Astrocyte (in vitro differentiated cells and primary cell): ENCODE measurements at regions not wholly inside any gene's neighbourhood (a gene's known extent, or its start where the extent isn't known, plus 50 kb on each side); places are given as distances from the start of the nearest gene placed in this dataset.

Experiments
- DNase-seq: peaks from one replicate; pipeline ENCODE4 v3.0.0-alpha.2; 2010; ENCODE audit warnings: low read depth
- FAIRE-seq: peaks from 2 replicates; lab custom pipeline; 2011; peaks lifted over from hg19 to GRCh38; lab: Jason Lieb, UNC
- H2AFZ ChIP-seq: 2 replicates; pipeline ENCODE4 v1.6.0; 2012; ENCODE audit warnings: low read depth, low read length, inconsistent platforms
- H3K27ac ChIP-seq: 2 replicates; pipeline ENCODE4 v1.5.1; 2011; ENCODE audit warnings: low read depth, low read length, inconsistent platforms
- H3K27me3 ChIP-seq: 2 replicates; pipeline ENCODE4 v1.6.0; 2011; ENCODE audit warnings: low read length, inconsistent platforms; ENCODE audit not compliant: insufficient read depth
- H3K36me3 ChIP-seq: 2 replicates; pipeline ENCODE4 v1.5.1; 2011; ENCODE audit warnings: low read length, inconsistent platforms; ENCODE audit not compliant: insufficient read depth
- H3K4me1 ChIP-seq: 2 replicates; pipeline ENCODE4 v1.5.1; 2011; ENCODE audit warnings: low read length, inconsistent platforms; ENCODE audit not compliant: insufficient read depth
- H3K4me2 ChIP-seq: 2 replicates; pipeline ENCODE4 v1.6.0; 2012; ENCODE audit warnings: low read length, inconsistent platforms
- H3K4me3 ChIP-seq: 2 replicates; pipeline ENCODE4 v1.5.1; 2011; ENCODE audit warnings: low read depth, mild to moderate bottlenecking, low read length, inconsistent platforms; ENCODE audit not compliant: insufficient read depth
- H3K79me2 ChIP-seq: 2 replicates; pipeline ENCODE4 v1.6.0; 2012; ENCODE audit warnings: mild to moderate bottlenecking, low read length, inconsistent platforms; ENCODE audit not compliant: insufficient read depth
- H3K9ac ChIP-seq: 2 replicates; pipeline ENCODE4 v1.6.0; 2012; ENCODE audit warnings: mild to moderate bottlenecking, low read length, inconsistent platforms
- H3K9me3 ChIP-seq: 2 replicates; pipeline ENCODE4 v1.5.1; 2012; ENCODE audit warnings: low read depth, mild to moderate bottlenecking, low read length, inconsistent platforms; ENCODE audit not compliant: insufficient read depth
- H4K20me1 ChIP-seq: 2 replicates; pipeline ENCODE4 v1.6.0; 2012; ENCODE audit warnings: low read length, inconsistent platforms; ENCODE audit not compliant: insufficient read depth
- H3K27ac Mint-ChIP-seq: one replicate; pipeline ENCODE4 v1.8.0; 2021; ENCODE audit warnings: mild to moderate bottlenecking, mixed read lengths; ENCODE audit not compliant: unreplicated experiment
- H3K27me3 Mint-ChIP-seq: one replicate; pipeline ENCODE4 v1.8.0; 2021; ENCODE audit warnings: low read depth, mixed read lengths; ENCODE audit not compliant: unreplicated experiment
- H3K36me3 Mint-ChIP-seq: one replicate; pipeline ENCODE4 v1.8.0; 2021; ENCODE audit warnings: low read depth, mixed read lengths; ENCODE audit not compliant: unreplicated experiment
- H3K4me1 Mint-ChIP-seq: one replicate; pipeline ENCODE4 v1.8.0; 2021; ENCODE audit warnings: low read depth, mixed read lengths; ENCODE audit not compliant: unreplicated experiment
- H3K4me3 Mint-ChIP-seq: one replicate; pipeline ENCODE4 v1.8.0; 2021; ENCODE audit warnings: mild to moderate bottlenecking, moderate library complexity, mixed read lengths; ENCODE audit not compliant: unreplicated experiment
- H3K9me3 Mint-ChIP-seq: one replicate; pipeline ENCODE4 v1.8.0; 2021; ENCODE audit warnings: mild to moderate bottlenecking, mixed read lengths; ENCODE audit not compliant: unreplicated experiment
- EZH2 ChIP-seq: IDR thresholded peaks from 2 replicates; pipeline ENCODE4 v1.6.1; 2012; ENCODE audit warnings: mild to moderate bottlenecking, low read length, inconsistent platforms; ENCODE audit not compliant: insufficient read depth
- TF ChIP-seq, protein P1 (sequence below): IDR thresholded peaks from 2 replicates; pipeline ENCODE4 v1.5.1; 2011; ENCODE audit warnings: low read depth, mild to moderate bottlenecking, inconsistent platforms, low read length, moderate library complexity; ENCODE audit not compliant: insufficient read depth

GRCh38 chr16:61596655-61597054 lies 439.6 kb downstream of the CDH8 start:
- Histone ChIP-seq H3K27ac (no peak overlapping the region), H3K27me3 (no peaks in the 10 kb centered on the region), H4K20me1 (no peaks in the 10 kb centered on the region), H2AFZ (no peak overlapping the region), H3K4me3 (no peak overlapping the region), H3K4me2 (no peak overlapping the region), H3K9me3 (no peaks in the 10 kb centered on the region), H3K79me2 (no peaks in the 10 kb centered on the region), H3K36me3 (no peaks in the 10 kb centered on the region), H3K9ac (no peak overlapping the region), H3K4me1 (no peaks in the 10 kb centered on the region)
- Mint-ChIP-seq H3K9me3 (peaks cover 2% of the 10 kb centered on the region), H3K27me3 (no peaks in the 10 kb centered on the region), H3K4me1 (no peaks in the 10 kb centered on the region), H3K4me3 (no peak overlapping the region), H3K27ac (no peak overlapping the region), H3K36me3 (no peaks in the 10 kb centered on the region)
- DNase-seq = no peak
- FAIRE-seq = no peak
- TF ChIP-seq, protein P1, sequence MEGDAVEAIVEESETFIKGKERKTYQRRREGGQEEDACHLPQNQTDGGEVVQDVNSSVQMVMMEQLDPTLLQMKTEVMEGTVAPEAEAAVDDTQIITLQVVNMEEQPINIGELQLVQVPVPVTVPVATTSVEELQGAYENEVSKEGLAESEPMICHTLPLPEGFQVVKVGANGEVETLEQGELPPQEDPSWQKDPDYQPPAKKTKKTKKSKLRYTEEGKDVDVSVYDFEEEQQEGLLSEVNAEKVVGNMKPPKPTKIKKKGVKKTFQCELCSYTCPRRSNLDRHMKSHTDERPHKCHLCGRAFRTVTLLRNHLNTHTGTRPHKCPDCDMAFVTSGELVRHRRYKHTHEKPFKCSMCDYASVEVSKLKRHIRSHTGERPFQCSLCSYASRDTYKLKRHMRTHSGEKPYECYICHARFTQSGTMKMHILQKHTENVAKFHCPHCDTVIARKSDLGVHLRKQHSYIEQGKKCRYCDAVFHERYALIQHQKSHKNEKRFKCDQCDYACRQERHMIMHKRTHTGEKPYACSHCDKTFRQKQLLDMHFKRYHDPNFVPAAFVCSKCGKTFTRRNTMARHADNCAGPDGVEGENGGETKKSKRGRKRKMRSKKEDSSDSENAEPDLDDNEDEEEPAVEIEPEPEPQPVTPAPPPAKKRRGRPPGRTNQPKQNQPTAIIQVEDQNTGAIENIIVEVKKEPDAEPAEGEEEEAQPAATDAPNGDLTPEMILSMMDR = no peak
- no peak for TF ChIP-seq EZH2

GRCh38 chr16:61595605-61596004 lies 440.6 kb downstream of the CDH8 start:
- H3K27ac ChIP-seq = no peak overlapping the region
- no peaks in the 10 kb centered on the region for H3K4me1 ChIP-seq
- H3K4me1 Mint-ChIP-seq = no peaks in the 10 kb centered on the region
- H2AFZ ChIP-seq = no peak overlapping the region
- H3K36me3 ChIP-seq = no peaks in the 10 kb centered on the region
- H3K9ac ChIP-seq = no peak overlapping the region
- H3K4me3 ChIP-seq = no peak overlapping the region
- DNase-seq = no peak
- TF ChIP-seq, protein P1 = no peak
- no peak for TF ChIP-seq EZH2
- H3K36me3 Mint-ChIP-seq = no peaks in the 10 kb centered on the region
- no peak for FAIRE-seq
- H3K27ac Mint-ChIP-seq = no peak overlapping the region
- no peak overlapping the region for H3K4me2 ChIP-seq
- no peaks in the 10 kb centered on the region for H3K9me3 ChIP-seq
- no peaks in the 10 kb centered on the region for H4K20me1 ChIP-seq
- H3K9me3 Mint-ChIP-seq = peaks cover 2% of the 10 kb centered on the region
- H3K79me2 ChIP-seq = no peaks in the 10 kb centered on the region
- no peaks in the 10 kb centered on the region for H3K27me3 Mint-ChIP-seq
- H3K27me3 ChIP-seq = no peaks in the 10 kb centered on the region
- H3K4me3 Mint-ChIP-seq = no peak overlapping the region

DNA sequence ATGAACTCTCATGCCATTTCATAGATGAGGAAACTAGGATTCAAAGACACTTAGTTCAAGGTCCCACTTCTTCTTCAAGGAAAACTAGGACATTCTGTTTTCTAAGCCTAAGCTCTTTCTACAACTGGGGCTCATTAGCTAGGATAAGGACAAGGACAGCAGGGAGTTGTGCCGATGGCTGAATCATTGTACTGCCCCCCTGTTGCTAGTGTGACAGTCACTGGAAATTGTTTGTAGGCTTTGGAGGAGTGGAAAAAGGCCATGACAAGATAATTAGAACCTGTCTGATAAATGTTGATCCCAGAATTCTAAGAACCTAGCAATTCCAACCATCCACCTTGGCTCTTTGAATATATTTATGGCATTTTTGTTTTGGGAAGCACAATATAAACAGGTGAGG lies 445.7 kb downstream of the CDH8 start:
- Mint-ChIP-seq H3K36me3 (no peaks in the 10 kb centered on the region), H3K27ac (no peak overlapping the region), H3K4me3 (no peak overlapping the region), H3K4me1 (no peaks in the 10 kb centered on the region), H3K9me3 (peaks cover 2% of the 10 kb centered on the region), H3K27me3 (no peaks in the 10 kb centered on the region)
- DNase-seq = no peak
- H4K20me1 ChIP-seq = no peaks in the 10 kb centered on the region
- FAIRE-seq = no peak
- H3K27me3 ChIP-seq = no peaks in the 10 kb centered on the region
- H2AFZ ChIP-seq = no peak overlapping the region
- no peak overlapping the region for H3K4me3 ChIP-seq
- TF ChIP-seq, protein P1 = no peak
- no peak for TF ChIP-seq EZH2
- no peaks in the 10 kb centered on the region for H3K4me1 ChIP-seq
- no peak overlapping the region for H3K4me2 ChIP-seq
- no peak overlapping the region for H3K9ac ChIP-seq
- no peak overlapping the region for H3K27ac ChIP-seq
- no peaks in the 10 kb centered on the region for H3K79me2 ChIP-seq
- no peaks in the 10 kb centered on the region for H3K36me3 ChIP-seq
- no peaks in the 10 kb centered on the region for H3K9me3 ChIP-seq
